RWPE1 (cell line): ENCODE measurements at regions not wholly inside any gene's neighbourhood (a gene's known extent, or its start where the extent isn't known, plus 50 kb on each side); places are given as distances from the start of the nearest gene placed in this dataset.

ENCODE experiments used
- CTCF ChIA-PET: fragments of 350-600 bp; sonication (Branson Sonifier 250); formaldehyde crosslinking; extraction: SDS; loops from one replicate; lab custom pipeline; 2021; lab: Yijun Ruan, JAX
- POLR2A ChIA-PET: fragments of 400-600 bp; formaldehyde crosslinking; extraction: SDS; loops from one replicate; lab custom pipeline; 2020; ENCODE audit warnings: antibody characterized with exemption; ENCODE audit not compliant: low non-redundant PET; lab: Yijun Ruan, JAX
- DNase-seq: peaks from one replicate; pipeline ENCODE4 v3.0.0; 2012; ENCODE audit warnings: low spot score
- H3K27ac ChIP-seq: fragments of 450-650 bp; 2 replicates; pipeline ENCODE4 v1.5.1; 2017
- TF ChIP-seq, protein P1 (sequence below): fragments of 450-650 bp; conservative IDR thresholded peaks from 2 replicates; pipeline ENCODE4 v1.5.1; 2017; ENCODE audit warnings: low read depth, mild to moderate bottlenecking

DNA sequence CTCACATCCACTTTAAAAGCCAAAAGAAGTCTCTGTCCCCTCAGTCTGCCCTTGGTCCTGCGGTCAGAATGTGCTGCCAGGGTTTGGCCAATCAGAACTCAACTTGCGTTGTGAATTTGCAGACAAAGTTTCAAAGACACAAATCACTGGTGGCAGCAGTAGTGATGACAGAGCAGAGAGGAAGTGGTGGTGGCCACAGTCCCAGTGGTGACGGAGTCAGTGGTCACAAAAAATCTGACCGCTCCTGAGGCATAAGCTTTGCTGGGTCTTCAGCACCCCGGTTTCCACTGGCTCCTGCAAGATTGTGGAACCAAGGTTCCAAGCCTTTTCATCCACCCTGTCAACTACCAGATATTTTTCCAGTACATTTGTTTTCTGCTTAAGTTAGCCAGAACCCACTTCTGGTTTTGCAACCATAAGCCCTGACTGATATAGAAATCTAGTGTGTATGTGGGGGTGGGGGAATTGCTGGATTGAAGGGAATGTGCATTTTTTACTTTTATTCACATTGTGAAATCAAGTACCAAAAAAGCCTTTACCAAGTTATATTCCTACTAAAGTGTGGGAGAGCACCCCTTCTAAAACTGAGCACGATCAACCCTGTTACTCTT, 112.3 kb downstream of the TMPRSS5 start:
- ChIA-PET CTCF (no interaction called here), POLR2A (no interaction called here)
- H3K27ac ChIP-seq, result no peak overlapping the region
- no peak for DNase-seq
- TF ChIP-seq, protein P1, sequence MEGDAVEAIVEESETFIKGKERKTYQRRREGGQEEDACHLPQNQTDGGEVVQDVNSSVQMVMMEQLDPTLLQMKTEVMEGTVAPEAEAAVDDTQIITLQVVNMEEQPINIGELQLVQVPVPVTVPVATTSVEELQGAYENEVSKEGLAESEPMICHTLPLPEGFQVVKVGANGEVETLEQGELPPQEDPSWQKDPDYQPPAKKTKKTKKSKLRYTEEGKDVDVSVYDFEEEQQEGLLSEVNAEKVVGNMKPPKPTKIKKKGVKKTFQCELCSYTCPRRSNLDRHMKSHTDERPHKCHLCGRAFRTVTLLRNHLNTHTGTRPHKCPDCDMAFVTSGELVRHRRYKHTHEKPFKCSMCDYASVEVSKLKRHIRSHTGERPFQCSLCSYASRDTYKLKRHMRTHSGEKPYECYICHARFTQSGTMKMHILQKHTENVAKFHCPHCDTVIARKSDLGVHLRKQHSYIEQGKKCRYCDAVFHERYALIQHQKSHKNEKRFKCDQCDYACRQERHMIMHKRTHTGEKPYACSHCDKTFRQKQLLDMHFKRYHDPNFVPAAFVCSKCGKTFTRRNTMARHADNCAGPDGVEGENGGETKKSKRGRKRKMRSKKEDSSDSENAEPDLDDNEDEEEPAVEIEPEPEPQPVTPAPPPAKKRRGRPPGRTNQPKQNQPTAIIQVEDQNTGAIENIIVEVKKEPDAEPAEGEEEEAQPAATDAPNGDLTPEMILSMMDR, result no peak

DNA sequence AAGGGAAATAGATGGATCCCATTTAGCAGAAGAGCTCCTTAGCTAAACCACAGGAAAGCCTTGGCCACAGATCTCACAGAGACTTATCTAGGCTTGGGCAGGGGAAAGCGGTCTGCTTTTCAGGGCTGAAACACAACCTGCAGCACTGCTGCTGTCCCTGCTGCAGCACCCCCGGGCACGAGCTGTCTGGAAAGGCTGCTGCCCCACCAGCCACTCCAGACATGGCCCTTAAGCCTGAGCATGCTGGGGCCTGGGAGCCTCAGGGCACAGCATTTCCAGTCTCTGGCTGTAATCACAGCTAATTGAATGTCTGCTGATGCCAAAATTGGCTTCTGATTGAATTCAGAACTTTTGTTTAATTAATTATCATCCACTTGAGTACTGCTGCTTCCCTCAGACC, 115.0 kb downstream of the TMPRSS5 start:
- no peak for DNase-seq
- TF ChIP-seq, protein P1, result no peak
- CTCF ChIA-PET, result interaction anchor here (0.6 kb wide), 1 partner anchor 802 kb away, joined by 3 read pairs; no protein-coding TSS in a partner anchor
- no peak overlapping the region for H3K27ac ChIP-seq
- POLR2A ChIA-PET, result no interaction called here

DNA sequence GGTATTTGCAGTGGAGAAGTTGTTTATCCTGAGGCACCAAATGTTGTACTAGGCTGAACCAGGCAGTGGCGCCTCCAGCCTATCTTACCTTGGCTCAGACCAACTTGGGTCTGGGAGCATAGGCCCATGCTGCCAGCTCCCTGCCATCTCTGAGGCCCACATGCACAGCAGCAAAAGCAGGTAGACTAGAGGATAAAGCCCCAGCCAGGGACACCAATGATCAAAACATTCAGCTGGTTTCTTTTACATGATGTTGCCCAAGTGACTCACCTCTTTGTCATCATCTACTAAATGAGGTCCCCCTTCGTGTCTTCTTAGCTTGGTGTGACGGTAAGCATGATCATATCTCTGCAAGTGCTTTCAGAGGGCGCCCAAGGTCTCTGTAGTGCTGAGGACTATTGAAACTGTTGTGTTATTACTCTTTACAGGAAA, 112.1 kb upstream of the DRD2 start:
- TF ChIP-seq, protein P1, result no peak
- CTCF ChIA-PET, result interaction anchor here (0.7 kb wide), 1 partner anchor 118 kb away, joined by 4 read pairs; no protein-coding TSS in a partner anchor
- no peak for DNase-seq
- H3K27ac ChIP-seq, result no peak overlapping the region
- POLR2A ChIA-PET, result no interaction called here

DNA sequence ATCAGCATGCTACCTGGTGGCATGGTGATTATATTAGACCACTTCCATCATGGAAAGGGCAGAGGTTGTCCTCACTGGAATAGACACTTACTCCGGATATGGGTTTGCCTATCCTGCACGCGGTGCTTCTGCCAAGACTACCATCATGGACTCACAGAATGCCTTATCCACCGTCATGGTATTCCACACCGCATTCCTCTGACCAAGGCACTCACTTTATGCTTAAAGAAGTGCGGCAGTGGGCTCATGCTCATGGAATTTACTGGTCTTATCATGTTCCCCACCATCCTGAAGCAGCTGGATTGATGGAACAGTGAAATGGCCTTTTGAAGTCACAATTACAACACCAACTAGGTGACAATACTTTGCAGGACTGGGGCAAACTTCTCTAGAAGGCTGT, 109.2 kb upstream of the DRD2 start:
- no peak overlapping the region for H3K27ac ChIP-seq
- no peak for DNase-seq
- CTCF ChIA-PET, result no interaction called here
- POLR2A ChIA-PET, result no interaction called here
- TF ChIP-seq, protein P1, result no peak

- DNase-seq, result no peak
- ChIA-PET POLR2A (no interaction called here), CTCF (no interaction called here)
- H3K27ac ChIP-seq, result no peak overlapping the region
- TF ChIP-seq, protein P1, result no peak
Measured at GRCh38 chr11:113581713-113582112, 106.5 kb upstream of the DRD2 start.

DNA sequence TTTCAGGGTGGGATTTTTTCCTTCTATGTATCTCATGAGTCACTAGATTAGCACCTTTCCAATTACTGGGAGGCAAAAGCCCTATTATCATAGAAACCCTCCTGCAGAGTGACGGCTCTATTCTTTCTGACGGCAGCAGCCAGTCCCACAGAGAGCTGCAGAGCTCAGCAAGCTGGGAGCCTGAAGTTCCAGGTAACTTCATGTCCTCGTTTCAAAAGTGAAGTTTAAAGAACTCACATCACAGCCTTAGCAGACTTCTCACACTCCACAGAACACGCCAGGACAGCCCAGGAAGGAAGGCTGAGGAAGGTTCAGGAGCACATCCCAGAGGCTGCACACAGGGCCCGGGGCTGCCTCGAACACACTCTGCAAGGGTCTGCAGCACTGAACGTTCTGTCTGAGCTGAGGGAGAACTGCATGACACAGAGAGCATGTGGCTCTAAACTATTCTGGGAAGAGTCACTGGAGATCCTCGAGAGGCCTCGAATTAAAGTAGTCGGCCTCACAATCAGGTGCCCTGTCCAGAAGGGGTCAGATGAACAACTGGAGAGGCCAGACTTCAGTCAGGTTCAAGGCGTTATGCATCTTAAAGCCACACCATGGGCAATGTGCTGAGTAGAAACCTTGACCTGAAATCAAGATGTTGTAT, 104.2 kb upstream of the DRD2 start:
- POLR2A ChIA-PET, result no interaction called here
- no peak for DNase-seq
- no peak overlapping the region for H3K27ac ChIP-seq
- TF ChIP-seq, protein P1, result no peak
- CTCF ChIA-PET, result no interaction called here
